Activated naive CD4-positive, alpha-beta T cell treated with anti-CD3 and anti-CD28 coated beads, Interleukin-2, amount 50 U/mL, for 72 hours (primary cell): ENCODE measurements at regions not wholly inside any gene's neighbourhood (a gene's known extent, or its start where the extent isn't known, plus 50 kb on each side); places are given as distances from the start of the nearest gene placed in this dataset.
"Not testable (repeated sequence)": the region's sequence is repeated elsewhere in the genome, so short reads cannot be mapped to it uniquely, and the experiment has no call there.

Experiments
- ATAC-seq, 2 donors: fragments of 150-1000 bp; cut with Tn5 transposase; 2 replicates each; pipeline ENCODE4 v1.10.0; 2021; ENCODE audit warnings: mild to moderate bottlenecking in 2 of 2, moderate library complexity in 2 of 2
- DNase-seq, 2 donors: peaks; one replicate each; pipeline ENCODE4 v3.0.0; 2021 to 2022; ENCODE audit warnings: low spot score in 2 of 2
- H3K27ac Mint-ChIP-seq, 2 donors: one replicate each; pipeline ENCODE4 v1.8.0; 2022; ENCODE audit warnings: mild to moderate bottlenecking in 2 of 2, mixed read lengths in 2 of 2
- H3K36me3 Mint-ChIP-seq, 2 donors: one replicate each; pipeline ENCODE4 v1.8.0; 2022; ENCODE audit warnings: mixed read lengths in 2 of 2
- H3K9me3 Mint-ChIP-seq, 2 donors: one replicate each; pipeline ENCODE4 v1.8.0; 2022; ENCODE audit warnings: mixed read lengths in 2 of 2

DNA sequence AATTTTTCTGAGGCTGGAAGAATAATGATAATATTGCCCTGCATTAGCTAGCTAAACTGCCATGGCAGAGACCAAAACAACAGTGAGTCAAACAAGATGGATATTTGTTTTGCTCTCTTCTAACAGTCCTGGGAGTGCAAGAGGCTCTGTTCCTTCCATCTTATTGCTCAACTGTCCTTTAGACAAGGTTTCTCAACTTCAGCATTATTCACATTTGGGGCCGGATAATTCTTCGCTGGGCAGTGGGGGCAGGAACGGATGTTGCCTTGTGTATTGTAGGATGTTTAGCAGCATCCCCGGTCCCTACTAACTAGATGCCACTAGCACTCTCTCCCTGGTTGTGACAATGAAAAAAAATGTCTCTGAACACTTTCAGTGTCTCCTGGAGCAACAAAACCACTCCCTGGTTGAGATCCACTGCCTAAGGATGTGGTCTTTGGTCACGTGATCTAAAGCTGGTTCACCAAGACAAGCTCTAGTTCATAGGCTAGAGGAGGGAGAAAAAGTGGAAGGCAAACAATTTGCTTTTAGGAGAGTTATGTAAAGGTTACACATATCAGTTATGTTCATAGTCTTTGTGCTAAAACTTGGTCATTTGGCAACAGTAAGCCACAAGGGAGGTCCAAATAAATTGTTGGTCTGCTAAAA lies 144.4 kb downstream of the PCTP start:
- DNase-seq (no peak), ATAC-seq (no peak)
- H3K9me3 Mint-ChIP-seq = no peaks in the 10 kb centered on the region
- H3K36me3 Mint-ChIP-seq = no peaks in the 10 kb centered on the region
- H3K27ac Mint-ChIP-seq = no peak overlapping the region

DNA sequence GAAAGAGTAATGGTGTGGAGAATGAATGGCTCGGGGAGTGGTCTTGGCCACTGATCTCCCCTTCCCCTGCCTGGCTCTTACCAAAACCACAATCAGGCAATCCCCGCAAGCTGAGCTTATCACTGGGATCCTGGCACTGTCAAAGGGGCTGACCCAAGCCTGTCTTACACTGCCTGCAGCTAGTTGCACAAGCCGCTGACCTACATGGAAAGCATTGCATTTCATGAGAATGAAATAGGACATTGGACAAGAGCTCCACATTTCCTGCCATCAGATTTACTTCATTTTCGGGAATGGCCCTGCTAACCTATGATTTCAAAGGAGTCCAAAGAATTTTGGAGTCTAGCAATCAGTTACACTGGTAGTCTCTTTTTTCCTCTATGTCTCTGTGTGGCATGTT lies 146.4 kb downstream of the PCTP start:
- Mint-ChIP-seq H3K9me3 (no peaks in the 10 kb centered on the region), H3K36me3 (no peaks in the 10 kb centered on the region), H3K27ac (no peak overlapping the region)
- DNase-seq = no peak
- no peak for ATAC-seq

- Mint-ChIP-seq H3K9me3 (no peaks in the 10 kb centered on the region), H3K36me3 (no peaks in the 10 kb centered on the region), H3K27ac (no peak overlapping the region)
- ATAC-seq (no peak), DNase-seq (no peak)
Observed at GRCh38 chr17:55898195-55898594, 147.3 kb downstream of the PCTP start.

DNA sequence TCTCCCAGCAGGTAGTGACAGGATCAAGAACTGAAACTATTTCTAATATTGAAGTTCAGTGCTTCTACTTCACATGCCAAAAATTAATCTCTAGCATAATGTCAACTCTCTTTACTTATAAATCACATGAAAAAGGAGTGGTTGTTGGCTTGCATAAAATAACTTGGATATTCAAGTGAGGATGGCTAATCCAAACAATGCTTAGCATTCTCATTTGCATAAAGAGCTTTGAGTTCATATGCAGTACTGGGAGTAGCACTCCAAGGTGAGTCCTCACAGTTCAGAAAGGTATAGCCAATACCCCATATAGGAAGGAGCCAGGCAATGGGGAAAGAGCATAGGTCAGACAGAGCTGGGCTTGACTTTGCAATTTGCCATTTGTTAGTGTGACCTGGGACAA lies 149.3 kb downstream of the PCTP start:
- no peak for DNase-seq
- H3K36me3 Mint-ChIP-seq = no peaks in the 10 kb centered on the region

GRCh38 chr17:55903028-55903690 lies 152.3 kb downstream of the PCTP start:
- no peaks in the 10 kb centered on the region for H3K9me3 Mint-ChIP-seq
- H3K27ac Mint-ChIP-seq = no peak overlapping the region
- H3K36me3 Mint-ChIP-seq = no peaks in the 10 kb centered on the region
- DNase-seq (no peak), ATAC-seq (no peak)

More for the DNA sequence above, 149.3 kb downstream of the PCTP start:
- Mint-ChIP-seq H3K27ac (no peak overlapping the region), H3K9me3 (no peaks in the 10 kb centered on the region)
- no peak for ATAC-seq

DNA sequence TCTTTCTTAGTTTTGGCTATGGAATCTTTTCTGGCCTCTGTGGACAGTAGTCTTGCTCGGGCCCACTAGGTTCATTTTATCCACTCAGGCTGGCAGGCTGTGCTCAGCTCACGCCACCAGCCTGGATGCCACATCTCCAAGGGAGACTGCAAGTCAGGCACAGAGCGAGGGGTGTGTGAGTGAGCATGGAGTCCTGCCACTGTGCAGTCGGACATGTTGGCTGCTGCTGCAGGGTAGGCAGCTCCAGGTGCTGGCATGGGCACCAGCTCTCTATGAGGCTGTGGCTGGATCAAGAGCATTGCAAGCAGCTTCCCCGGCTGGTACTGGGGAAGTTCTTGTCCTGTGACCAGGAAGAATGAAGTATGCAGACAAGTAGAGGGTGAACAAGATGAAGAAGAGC lies 158.9 kb downstream of the PCTP start:
- H3K9me3 Mint-ChIP-seq = no peaks in the 10 kb centered on the region
- H3K36me3 Mint-ChIP-seq = no peaks in the 10 kb centered on the region
- no peak overlapping the region for H3K27ac Mint-ChIP-seq
- ATAC-seq = no peak
- no peak for DNase-seq

GRCh38 chr17:55911186-55911585 lies 160.3 kb downstream of the PCTP start:
- no peaks in the 10 kb centered on the region for H3K36me3 Mint-ChIP-seq
- no peak overlapping the region for H3K27ac Mint-ChIP-seq
- ATAC-seq (no peak), DNase-seq (no peak)
- no peaks in the 10 kb centered on the region for H3K9me3 Mint-ChIP-seq

DNA sequence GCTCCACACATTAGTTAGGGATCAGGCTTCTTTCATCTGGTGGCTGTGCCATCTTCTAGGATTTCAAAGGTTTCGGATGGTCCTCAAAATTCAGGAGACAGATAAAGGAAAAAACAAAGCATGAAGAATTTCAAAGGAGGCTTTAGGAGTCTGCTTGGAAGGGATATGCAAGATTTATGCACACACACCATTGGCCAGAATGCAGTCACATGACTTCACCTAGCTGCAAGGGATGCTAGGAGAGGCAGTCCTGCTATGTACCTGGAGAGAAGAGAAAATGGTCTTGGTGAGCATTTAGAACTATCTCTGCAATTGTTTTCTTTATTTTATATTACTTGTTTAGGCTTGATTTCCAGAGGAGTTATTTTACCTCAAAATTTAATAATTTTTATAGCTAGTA lies 174.6 kb downstream of the PCTP start:
- DNase-seq (no peak), ATAC-seq (no peak)
- Mint-ChIP-seq H3K36me3 (peaks cover 0 to 6% of the 10 kb centered on the region in 2 donors), H3K27ac (no peak overlapping the region), H3K9me3 (peaks cover 4 to 11% of the 10 kb centered on the region in 2 donors)

GRCh38 chr17:55926276-55926990 lies 175.6 kb downstream of the PCTP start:
- H3K9me3 Mint-ChIP-seq = peaks cover 4 to 11% of the 10 kb centered on the region in 2 donors
- peaks cover 0 to 6% of the 10 kb centered on the region in 2 donors for H3K36me3 Mint-ChIP-seq
- ATAC-seq (peak in 1 of 2 donors; percentile 44), DNase-seq (no peak)
- H3K27ac Mint-ChIP-seq = no peak overlapping the region

DNA sequence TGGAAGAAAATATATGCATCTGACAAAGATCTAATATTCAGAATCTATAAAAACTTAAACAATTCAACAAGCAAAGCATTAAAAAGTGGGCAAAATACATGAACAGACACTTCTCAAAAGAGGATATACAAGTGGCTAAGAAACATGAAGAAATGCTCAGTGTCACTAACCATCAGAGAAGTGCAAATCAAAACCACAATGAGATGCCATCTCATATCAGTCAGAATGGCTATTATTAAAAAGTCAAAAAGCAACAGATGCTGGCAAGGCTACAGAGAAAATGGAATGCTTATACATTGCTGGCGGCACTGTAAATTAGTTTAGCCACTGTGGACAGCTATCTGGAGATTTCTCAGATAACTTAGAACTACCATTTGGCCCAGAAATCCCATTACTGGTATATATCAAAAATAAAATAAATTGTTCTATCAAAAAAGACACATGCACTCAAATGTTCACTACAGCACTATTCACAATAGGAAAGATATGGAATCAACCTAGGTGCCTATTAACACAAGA lies 179.5 kb downstream of the PCTP start:
- Mint-ChIP-seq H3K27ac (no peak overlapping the region), H3K36me3 (peaks cover 0 to 2% of the 10 kb centered on the region in 2 donors), H3K9me3 (peaks cover 2 to 8% of the 10 kb centered on the region in 2 donors)
- ATAC-seq = no peak
- no peak for DNase-seq

DNA sequence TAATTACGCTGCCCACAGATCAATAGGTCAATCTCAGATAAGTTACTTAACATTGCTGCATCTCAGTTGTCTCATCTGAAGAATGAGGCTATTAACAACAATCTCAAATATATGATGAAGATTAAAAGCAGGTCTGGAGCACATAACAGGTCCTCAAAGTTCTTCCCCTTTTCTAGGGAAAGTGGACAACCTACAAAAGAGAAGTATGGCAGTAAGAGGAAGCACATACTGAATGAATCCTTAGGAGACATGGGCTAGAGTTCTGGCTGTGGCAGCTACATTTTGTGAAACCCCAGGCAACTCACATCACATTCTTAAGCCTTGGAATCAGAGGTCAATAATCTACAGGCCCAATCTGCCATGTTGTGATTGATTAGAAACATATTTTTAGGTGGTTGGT lies 180.6 kb downstream of the PCTP start:
- ATAC-seq = no peak
- no peak overlapping the region for H3K27ac Mint-ChIP-seq

GRCh38 chr17:55932973-55933372 lies 182.1 kb downstream of the PCTP start:
- no peak for ATAC-seq
- no peaks in the 10 kb centered on the region for H3K9me3 Mint-ChIP-seq
- no peaks in the 10 kb centered on the region for H3K36me3 Mint-ChIP-seq
- no peak overlapping the region for H3K27ac Mint-ChIP-seq
- no peak for DNase-seq

More for the DNA sequence above, 180.6 kb downstream of the PCTP start:
- no peak for DNase-seq
- Mint-ChIP-seq H3K36me3 (no peaks in the 10 kb centered on the region), H3K9me3 (no peaks in the 10 kb centered on the region)

DNA sequence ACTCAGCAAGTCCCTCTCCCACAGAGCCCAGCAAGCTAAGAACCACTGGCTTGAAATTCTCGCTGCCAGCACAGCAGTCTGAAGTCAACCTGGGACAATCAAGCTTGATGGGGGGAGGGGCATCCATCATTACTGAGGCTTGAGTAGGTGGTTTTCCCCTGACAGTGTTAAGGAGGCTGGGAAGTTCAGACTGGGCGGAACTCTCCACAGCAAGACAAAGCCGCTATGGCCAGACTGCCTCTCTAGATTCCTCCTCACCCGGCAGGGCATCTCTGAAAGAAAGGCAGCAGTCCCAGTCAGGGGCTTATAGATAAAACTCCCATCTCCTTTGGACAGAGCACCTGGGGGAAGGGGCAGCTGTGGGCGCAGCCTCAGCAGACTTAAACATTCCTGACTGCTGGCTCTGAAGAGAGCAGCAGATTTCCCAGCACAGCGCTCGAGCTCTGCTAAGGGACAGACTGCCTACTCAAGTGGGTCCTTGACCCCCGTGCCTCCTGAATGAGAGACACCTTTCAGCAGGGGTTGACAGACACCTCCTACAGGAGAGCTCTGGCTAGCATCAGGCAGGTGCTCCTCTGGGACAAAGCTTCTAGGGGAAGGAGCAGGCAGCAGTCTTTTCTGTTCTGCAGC lies 188.4 kb downstream of the PCTP start:
- Mint-ChIP-seq H3K36me3 (peaks cover 0 to 18% of the 10 kb centered on the region in 2 donors), H3K9me3 (peaks cover 5 to 16% of the 10 kb centered on the region in 2 donors)
- not testable (repeated sequence) for H3K27ac Mint-ChIP-seq, DNase-seq, ATAC-seq

GRCh38 chr17:55959756-55960155 lies 193.5 kb upstream of the ANKFN1 start:
- ATAC-seq (no peak), DNase-seq (no peak)
- Mint-ChIP-seq H3K36me3 (no peaks in the 10 kb centered on the region), H3K9me3 (no peaks in the 10 kb centered on the region), H3K27ac (no peak overlapping the region)

DNA sequence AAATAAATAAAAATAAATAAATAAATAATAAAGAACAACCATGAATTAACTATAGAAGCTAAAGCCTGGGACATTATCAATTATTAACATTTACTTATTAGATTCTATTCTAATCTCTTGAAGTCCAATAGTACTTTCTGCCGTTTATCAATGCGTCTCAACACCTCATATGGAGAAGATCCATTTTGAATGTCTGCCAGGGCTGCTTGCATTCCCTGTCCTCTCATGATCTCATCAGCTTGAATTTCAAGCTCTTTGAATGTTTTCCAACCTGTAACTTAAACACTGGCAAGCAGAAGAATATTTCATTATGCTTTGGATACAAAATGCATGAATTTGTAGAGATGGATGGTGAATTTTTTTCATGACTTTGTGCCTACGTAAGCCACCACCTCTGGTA lies 191.9 kb upstream of the ANKFN1 start:
- no peak for ATAC-seq
- no peaks in the 10 kb centered on the region for H3K9me3 Mint-ChIP-seq
- H3K36me3 Mint-ChIP-seq = no peaks in the 10 kb centered on the region
- no peak for DNase-seq
- no peak overlapping the region for H3K27ac Mint-ChIP-seq

GRCh38 chr17:55962951-55963401 lies 190.3 kb upstream of the ANKFN1 start:
- Mint-ChIP-seq H3K36me3 (no peaks in the 10 kb centered on the region), H3K27ac (no peak overlapping the region), H3K9me3 (no peaks in the 10 kb centered on the region)
- ATAC-seq = no peak
- DNase-seq = no peak

DNA sequence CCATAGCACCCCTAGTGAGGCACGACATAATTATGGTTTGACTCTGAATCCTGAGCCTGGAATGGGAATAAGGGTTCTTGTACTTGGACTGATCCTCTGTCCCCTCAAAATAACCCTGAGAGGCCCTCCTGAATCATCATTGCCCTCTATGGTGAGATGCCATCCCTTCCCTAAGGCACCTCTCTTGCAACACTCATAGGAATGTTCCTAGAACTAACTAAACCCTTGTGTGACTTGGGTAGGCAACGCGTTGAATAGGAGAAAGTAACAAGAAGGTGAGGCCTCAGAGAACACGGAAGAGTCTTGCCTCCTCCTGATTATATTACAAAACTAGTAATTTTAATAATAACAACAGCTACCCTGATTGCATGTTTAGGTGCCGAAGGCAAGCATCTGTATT lies 189.1 kb upstream of the ANKFN1 start:
- no peak for DNase-seq
- Mint-ChIP-seq H3K36me3 (no peaks in the 10 kb centered on the region), H3K27ac (no peak overlapping the region), H3K9me3 (no peaks in the 10 kb centered on the region)
- no peak for ATAC-seq
